Activated T-cell treated with anti-CD3 and anti-CD28 coated beads for 48 hours (primary cell): ENCODE measurements at regions not wholly inside any gene's neighbourhood (a gene's known extent, or its start where the extent isn't known, plus 50 kb on each side); places are given as distances from the start of the nearest gene placed in this dataset.
A peak's percentile ranks its signal among the peaks of the same experiment; 100 is the strongest.
"Not testable (repeated sequence)": the region's sequence is repeated elsewhere in the genome, so short reads cannot be mapped to it uniquely, and the experiment has no call there.

ENCODE experiments used
- DNase-seq: peaks from one replicate; pipeline ENCODE4 v3.0.0-alpha.2; 2020; ENCODE audit warnings: low read depth

DNA sequence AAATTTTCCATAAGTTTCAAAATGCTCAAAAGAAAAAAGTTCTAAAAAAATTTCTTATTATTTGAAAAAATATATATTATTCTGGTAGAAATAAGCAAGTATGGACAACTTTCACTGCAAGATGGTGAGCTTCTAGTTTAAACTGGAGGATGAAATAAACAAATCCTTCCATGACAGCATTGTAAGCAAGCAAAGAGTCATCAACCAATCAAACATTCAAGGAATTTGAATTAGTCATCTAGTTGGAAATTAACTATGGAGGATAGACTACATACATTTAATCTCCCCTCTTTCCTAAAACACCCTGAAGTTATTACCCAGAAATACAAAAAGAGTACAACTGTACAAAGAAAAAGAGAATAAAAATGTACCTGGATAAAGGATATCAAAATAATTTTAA is 51.0 kb upstream of the IRX5 start:
- DNase-seq = no peak

DNA sequence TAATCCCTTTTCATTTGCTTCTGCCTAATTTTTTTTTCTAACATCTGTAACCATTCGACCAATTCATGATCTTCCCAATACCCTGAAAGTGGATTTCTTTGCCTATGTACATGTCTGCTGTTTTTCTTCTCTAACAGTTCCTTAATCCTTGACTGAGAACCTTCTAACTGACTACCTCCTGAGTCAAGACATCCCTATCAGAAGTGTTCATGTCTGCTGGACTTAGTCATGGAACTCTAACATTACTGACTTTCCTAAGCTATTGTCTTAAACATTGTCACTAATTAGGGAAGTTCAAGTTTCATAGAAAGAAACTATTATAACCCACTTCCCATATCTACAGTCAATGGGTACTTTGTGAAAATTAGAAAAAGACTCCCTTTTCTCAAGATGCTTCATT is 52.4 kb upstream of the IRX5 start:
- no peak for DNase-seq

DNA sequence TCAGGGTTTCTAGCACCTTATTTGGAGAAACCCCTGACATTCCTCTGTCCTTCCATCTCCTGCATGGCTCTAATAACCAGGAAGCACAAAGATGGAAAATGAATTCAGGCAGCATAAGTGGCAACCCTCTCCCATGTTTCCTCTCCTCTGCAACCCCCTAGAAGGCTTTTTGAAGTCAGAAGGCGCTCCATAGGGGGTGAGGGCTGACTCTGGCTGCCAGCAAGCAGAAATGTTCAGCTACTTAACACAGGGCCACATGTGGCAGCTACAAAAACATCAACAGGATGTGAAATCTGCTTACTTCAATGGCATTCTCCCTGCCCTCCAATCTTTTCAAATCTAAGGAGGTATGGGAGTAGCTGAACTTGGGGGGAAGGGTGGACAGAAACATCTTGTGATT is 55.2 kb upstream of the IRX5 start:
- no peak for DNase-seq

DNA sequence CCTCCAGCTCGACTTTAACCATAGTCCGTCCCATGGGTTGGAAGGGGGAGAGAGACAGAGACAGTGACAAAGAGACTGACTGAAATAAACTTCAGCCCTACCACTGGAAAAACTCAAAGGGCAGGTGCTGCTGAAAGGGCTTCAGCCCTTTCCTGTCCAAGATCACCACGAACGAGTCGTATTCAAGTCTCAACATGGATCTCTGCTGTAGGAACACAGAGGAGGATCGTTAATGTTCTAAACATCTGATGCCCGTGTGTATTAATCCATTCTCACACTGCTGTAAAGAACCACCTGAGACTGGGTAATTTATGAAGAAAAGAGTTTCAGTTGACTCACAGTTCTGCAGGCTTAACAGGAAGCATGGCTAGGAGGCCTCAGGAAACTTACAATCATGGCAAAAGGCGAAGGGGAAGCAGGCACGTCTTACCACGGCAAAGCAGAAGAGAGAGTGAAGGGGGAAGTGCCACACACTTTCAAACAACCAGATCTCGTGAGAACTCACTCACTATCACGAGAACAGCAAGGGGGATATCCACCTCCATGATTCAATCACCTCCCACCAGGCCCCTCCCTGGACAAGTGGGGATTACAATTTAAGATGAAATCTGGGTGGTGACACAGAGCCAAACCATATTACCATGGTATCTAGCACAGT is 56.8 kb upstream of the IRX5 start:
- DNase-seq = not testable (repeated sequence)

DNA sequence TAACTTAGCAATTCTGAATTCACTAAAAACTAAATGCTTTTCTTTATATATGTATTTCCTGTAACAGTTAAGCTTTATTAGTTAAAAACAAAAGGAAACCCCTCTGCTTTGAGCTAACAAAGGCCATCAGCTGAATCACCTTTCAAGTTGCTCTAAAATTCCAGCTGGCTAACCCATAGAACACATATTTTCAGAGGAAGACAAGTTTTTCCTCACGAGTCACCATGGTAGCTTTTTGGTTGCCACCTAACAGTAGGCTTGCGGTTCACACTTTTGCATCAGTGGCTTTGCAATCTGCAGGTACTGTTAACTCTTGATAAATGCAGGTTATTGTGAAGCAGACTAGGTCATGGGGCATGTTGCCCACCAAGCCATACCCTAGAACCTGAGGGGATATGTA is 57.6 kb upstream of the IRX5 start:
- DNase-seq = no peak

DNA sequence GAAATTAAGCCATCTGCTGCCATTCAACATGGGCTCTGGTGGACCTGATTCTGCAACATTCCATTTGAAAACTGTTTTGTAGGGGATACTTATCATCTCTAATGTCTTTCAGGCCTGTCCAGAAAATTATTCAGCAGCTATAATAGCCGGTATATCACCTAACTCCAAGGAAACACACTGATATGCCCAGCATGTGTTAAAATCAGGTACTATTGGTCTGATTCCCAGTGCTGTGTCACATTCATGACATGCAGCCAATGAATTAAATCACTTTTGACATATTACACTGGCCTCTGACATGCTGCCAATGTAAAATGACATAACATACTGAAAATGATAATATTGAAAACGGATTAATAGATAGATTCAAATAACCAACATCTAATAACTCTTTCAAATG is 60.5 kb upstream of the IRX5 start:
- no peak for DNase-seq

DNA sequence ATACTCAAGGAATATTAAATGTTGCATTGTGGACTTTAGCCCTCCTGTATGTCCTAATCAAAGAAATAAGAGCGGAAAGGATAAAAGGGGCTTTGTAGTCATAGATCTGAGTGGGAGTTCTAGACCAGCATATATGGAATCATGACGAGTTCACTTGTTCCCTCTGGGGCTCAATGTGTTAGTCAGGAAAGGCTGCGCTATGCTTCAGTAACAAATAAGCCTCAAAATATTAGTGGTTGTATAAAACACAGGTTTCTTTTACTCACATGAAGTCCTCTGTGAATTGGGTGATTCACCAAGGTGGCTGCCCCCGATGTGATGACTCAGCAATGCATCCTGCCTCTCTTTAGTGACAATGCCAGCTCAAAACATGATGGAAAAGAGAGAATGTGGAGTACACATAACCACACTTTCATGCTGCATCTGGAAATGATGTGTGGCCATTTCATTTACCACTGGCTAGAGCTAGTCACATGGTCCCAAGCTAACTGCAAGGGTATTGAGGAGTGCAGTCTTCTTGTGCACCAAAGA is 63.3 kb upstream of the IRX5 start:
- peak; percentile 5 for DNase-seq

DNA sequence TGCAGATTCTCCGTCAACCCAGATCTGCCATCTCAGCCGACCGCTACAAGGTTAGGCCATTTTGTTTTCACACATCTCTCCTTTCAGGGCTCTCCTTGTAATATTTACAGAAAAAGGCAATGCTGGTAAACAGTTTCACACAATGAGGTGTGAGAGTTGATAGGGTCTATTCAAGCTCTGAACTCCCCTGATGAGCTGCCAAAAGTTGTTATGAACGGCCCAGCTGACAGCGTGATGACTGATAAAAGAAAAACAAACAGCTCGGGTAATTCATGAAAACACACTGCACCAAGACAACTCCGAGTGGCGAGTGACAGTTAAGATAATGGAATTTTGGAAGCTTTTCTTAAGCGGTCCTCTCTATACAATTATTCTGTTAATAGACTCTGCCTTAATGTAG is 68.1 kb upstream of the IRX5 start:
- DNase-seq = no peak

DNA sequence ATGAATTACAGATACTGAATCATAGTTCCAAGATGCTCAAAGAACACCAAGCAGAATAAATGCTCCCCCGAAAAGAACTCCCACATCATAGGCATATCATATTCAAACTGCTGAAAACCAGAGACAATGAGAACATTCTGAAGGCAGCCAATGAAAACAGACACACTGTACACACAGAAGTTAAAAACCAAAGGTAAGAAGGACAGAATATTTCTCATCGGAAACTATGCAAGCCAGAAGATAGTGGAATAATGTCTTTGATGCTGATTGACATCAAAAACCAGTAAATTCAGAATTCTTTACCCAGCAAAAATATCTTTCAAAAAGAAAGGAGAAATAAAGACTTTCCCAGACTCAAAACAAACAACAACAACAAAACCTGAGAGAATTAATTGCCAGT is 73.8 kb upstream of the IRX5 start:
- DNase-seq = no peak

DNA sequence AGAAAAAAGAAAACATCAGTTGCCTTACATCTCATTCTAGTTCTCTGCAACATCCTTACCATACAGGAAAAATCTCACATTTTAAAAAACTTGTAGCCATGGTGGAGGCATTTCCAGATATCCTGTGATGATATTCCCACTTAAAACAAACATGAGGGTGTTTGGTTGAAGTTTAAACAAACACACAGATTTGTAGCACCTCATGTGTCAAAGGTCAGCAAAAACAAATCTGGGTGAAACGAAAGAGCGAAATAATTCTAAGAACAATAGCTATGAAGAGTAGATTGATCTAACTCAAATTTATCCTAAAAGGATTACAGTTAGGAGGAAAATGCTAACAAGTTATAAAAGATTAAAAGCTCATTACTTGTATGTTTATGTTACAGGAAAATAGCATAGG is 83.1 kb upstream of the IRX5 start:
- DNase-seq = no peak

DNA sequence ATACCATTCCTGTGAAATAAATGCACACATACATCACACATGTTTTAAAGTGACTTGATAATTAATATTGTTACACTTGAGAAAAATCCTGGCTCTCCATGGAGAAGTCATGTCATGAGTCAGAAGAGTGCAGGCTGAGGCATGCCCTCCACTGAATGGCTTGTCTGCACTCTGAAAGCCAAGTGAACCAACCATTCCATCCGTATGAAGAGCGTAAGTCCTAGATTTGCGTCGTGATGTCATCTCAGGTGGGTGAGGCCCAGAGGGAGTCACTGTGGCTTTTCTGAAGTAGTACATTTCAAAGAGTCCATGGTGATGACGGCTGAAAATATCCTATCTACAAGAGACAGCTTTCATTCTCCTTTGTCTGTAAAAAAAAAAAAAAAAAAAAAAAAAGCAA is 83.5 kb upstream of the IRX5 start:
- no peak for DNase-seq

DNA sequence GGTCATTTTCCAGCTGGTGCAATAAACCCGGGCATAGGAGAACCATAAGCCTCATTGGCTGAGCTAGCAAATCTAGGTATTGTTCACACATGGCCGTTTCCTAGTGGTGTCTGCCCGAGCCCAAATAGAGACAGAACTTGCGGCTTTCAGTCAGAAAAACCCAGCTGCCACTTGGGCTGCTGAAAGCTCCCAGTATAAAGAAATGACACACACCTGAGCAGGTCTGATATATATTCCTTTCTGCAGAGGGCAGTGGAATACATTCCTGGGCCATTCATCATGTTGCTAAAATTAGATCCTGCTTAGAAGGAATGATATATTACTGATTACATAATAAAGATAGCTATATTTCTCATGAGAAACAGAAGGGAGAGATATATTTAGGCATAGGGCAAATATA is 83.9 kb upstream of the IRX5 start:
- no peak for DNase-seq

DNA sequence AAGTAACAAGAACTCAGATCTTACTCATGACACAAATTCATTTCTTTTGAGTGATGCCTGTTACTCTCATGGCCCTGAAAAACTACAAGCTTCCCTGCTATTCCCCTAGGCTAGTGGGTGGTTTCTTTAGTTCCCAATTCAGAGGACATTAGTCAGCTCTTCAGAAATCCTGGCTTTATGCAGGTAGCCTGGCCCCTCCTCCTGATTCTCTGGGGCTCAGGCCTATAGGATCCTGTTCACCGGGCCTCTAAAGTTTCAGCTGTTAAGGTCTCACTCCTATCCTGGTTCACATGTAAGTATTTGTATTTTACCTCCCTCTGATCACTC is 87.3 kb upstream of the IRX5 start:
- DNase-seq = no peak

DNA sequence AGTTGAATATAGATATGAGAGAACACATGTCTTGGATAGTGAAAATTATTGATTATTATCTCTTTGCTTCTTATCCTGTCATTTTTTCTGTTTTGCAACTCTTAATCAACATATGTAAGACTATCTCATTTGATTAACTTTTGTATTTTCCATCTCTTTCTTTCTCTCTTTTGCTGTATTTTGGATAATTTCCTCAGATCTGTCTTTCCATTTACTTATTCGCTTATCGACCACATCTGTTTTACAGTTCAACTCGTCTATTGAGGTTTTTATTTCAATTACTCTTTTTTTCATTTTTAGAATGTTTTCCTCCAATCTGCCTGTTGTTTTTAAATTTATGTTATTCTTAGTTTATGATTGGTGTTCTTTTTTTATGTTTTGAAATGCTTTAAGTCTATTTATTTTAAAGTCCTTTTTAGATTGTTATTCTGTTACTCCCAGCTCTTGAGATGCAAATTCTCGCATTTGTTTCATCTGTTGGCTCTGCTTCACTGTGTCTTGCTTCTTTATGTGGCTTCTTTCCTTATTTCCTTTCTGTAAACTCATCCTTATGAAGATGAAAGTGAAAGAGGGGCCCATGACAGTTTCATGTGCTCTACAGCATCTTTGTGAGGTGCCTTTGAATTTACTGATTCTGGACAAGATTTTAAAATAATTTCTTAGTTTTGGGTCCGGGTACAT is 87.8 kb upstream of the IRX5 start:
- no peak for DNase-seq

DNA sequence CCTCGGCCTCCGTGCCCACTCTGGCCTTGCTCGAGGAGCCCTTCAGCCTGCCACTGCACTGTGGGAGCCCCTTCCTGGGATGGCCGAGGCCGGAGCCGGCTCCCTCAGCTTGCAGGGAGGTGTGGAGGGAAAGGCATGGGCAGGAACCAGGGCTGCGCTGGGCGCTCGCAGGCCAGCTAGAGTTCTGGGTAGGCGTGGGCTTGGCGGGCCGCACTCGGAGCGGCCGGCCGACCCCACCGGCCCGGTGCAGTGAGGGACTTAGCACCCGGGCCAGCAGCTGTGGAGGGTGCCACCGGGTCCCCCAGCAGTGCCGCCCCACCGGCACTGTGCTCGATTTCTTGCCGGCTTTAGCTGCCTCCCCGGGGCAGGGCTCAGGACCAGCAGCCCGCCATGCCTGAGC is 101.0 kb upstream of the IRX5 start:
- DNase-seq = no peak

DNA sequence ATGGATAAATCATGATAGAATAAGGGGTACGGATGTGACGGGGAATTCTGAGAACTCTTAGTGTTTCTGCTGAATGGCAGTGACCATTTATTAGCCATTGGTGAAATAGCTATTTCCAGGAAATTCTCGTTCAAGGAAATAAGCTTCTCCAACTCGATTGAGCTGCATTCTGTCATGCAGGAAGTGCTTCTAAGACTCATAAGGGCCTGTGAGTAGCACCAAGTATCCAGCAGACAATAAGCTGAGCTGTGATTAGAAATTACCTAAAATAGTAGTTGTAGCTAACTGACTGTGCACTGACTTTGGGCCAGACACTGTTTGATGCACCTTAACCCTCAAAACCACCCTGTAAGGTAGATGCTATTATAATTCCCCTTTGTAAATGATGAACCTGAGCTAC is 107.8 kb upstream of the IRX5 start:
- DNase-seq = no peak

DNA sequence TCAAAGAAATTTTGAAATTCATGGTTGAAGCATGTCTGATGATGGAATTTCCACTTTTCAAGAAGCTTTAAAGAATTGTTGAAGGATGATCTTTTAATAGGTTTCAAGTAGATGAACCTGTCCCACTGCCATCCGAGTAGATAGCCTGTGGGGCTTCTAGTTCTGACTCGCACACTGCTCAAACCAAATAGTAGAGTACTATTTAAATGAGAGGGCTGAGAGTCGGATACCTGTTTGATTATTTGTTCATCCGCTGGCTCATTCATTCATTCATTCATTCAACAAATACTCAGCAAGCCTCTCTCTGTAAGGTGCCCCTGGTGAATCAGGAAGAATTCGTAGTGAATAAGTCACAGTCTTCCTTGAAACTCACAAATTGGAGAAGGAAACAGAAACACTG is 108.2 kb upstream of the IRX5 start:
- no peak for DNase-seq

DNA sequence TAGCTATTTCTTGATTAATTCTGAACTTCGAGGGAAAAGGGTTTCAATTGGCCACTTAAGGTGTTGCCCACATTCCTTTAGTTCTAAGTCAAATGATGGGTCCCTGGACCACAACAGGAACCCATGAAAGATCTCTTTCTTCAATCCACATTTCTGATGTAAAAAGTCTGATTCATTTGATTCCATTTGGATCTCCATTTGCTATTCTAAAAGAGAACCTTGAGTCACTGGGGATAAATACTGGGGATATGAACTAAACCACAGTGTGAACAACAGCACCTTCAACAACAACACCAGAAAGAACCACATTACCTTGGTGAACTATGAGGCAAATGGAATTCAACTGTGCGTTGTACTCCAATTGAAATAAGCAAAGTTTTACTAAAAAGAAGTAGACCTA is 108.9 kb upstream of the IRX5 start:
- no peak for DNase-seq

DNA sequence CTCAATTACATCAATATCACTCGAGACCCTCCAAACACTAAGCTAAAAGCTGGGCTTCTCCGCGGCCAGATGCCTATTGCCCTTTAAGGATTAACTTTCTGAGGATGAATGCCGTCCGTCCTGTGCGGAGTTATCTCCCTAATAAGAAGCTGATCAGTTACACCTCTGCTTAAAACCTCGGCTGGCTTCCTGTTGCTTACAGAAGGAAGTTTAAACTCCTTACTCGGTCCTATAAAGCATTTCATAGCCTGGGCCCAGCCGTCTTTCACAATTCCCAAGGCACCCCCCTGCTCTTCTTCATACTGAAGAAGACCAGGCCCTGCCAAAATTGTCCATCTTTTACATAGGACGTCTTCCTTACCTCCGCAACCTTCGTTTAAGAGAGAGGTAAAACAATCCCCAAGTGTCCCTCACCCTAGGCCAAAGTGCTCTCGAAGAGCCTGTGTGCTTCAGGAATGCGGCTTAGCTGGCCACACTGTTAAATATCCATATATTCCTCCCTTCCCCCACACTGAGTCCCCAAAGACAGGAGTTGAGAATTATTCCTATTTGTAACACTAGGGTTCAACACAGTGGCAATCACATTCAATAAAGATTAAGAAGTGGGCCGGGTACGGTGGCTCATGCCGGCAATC is 112.6 kb upstream of the IRX5 start:
- DNase-seq = no peak

DNA sequence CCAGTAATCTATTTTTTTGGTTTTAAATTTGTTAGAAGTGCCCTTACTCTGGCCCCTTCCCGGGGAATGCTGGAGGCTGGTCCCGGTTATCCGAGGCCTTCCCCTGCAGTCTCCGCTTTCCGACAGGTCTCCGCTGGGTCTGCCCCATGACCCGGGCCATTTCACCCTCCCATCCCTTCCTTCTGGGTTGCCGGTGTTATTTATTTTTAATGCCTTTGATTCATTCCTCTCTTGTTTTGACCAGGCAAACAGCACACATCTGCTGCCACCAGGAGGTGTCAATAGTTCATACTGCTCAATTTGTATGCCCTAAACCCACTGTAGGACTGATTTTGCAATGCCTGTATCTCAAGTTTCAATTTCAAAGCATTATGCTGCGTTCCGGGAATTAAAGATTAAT is 113.2 kb upstream of the IRX5 start:
- no peak for DNase-seq

DNA sequence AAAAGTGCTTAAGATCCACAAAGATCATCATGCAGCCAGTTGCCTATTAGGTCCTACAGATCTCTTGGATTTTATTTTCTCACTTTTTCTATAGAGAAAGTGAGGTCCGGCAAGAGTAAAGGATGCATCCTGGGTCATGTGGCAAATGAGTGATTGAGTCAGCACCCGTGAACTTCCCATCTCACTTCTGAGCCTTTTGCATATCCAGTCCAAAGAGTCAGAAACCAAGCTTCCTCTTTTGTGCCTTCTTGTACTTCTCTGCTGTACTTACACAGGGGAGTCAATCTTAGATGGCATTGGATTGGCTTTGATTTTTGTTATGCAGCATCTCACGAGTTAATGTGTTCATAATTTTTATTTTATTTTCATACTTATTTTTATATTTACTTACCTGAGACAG is 114.2 kb upstream of the IRX5 start:
- DNase-seq = no peak

DNA sequence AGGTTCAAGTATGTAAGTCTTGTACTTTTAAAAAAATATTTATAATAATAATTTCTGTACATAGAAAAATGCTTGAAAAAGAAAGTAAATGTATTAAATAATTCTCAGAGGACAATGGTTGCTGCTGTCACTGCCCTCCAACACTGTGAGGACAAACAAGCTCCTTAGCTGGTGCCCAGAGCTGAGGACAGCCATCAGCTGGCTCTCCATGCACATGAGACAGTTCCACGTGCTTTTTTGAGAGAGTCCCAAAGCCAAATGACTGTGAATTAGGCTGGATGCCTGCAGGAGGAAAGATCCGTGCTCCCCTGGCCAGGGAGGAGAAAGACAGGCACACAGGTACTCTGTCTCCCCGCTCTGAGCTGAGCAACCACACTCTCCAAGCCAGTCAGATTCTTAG is 115.5 kb upstream of the IRX5 start:
- DNase-seq = no peak

DNA sequence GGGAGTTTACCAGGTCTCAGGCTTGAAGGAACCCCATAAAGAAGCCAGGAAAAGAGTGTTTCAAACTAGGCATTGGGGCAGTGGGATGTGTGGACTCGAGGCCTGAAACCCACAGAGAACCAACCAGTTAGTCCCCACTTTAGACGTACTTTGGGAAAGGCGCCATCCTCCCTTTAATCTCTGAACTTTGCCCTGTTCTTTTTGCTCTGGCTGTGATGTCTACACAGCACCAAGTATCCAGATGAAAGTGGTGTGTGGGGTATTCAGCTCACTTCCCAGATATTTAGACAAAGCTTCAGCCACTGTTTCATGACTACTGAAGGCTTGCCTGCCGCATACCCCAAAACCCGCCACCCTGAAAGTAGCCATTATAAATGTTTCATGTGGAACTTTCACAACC is 116.9 kb upstream of the IRX5 start:
- DNase-seq = no peak

DNA sequence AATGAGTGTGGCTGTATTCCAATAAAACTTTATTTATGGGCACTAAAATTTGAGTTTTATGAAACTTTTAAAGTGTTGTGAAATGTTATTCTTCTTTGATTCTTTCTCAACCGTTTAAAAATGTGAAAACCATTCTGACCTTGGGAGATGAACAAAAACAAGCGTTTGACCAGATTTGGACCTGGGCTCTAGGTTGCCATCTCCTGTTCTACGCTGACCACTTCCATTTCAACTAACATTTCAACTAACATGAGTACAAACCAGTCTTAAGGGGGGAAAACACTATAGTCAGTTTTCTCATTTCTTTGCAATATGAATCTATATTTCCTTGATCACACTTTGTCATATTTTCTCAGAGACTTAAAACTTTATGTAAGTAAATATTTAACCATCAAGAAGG is 118.4 kb upstream of the IRX5 start:
- DNase-seq = no peak
